GM23248 (cell line): ENCODE measurements at regions not wholly inside any gene's neighbourhood (a gene's known extent, or its start where the extent isn't known, plus 50 kb on each side); places are given as distances from the start of the nearest gene placed in this dataset.

ENCODE experiments used
- EZH2 ChIP-seq: fragments of 200-600 bp; sonication (generic); IDR thresholded peaks from 2 replicates; pipeline ENCODE4 v1.6.1; 2018; ENCODE audit warnings: antibody characterized with exemption, mild to moderate bottlenecking; ENCODE audit not compliant: insufficient read depth, poor library complexity, severe bottlenecking
- EZH2phosphoT487 ChIP-seq: fragments of 200-600 bp; sonication (generic); IDR thresholded peaks from 2 replicates; pipeline ENCODE4 v1.6.1; 2018; ENCODE audit warnings: antibody characterized with exemption, moderate library complexity, mild to moderate bottlenecking, low read depth; ENCODE audit not compliant: insufficient read depth

- no peak for TF ChIP-seq EZH2
- no peak for TF ChIP-seq EZH2phosphoT487
These were observed 490.0 kb downstream of the CYLC2 start for GRCh38 chr9:103485138-103485537.
